Panc1 (cell line): ENCODE measurements at regions not wholly inside any gene's neighbourhood (a gene's known extent, or its start where the extent isn't known, plus 50 kb on each side); places are given as distances from the start of the nearest gene placed in this dataset.

Experiments
- ATAC-seq: fragments of 200-7000 bp; cut with Tn5 transposase; 2 replicates; pipeline ENCODE4 v1.9.1; 2020; ENCODE audit warnings: mild to moderate bottlenecking, moderate library complexity
- BruUV-seq: library from RNA; stranded (reverse); fragments of 400-500 nt; replicated peaks from 2 replicates; lab custom pipeline; 2021; lab: Mats Ljungman, UMichigan
- CTCF ChIA-PET: fragments of 300-600 bp; sonication (Branson Sonifier 250); formaldehyde crosslinking; loops from one replicate; lab custom pipeline; 2022; ENCODE audit warnings: antibody characterized with exemption; lab: Charles Lee
- POLR2A ChIA-PET: fragments of 300-600 bp; sonication (Branson Sonifier 250); formaldehyde crosslinking; loops from one replicate; lab custom pipeline; 2022; ENCODE audit warnings: antibody characterized with exemption; lab: Charles Lee
- DNase-seq: peaks from one replicate; pipeline ENCODE4 v3.0.0-alpha.2; 2010; ENCODE audit warnings: low read depth, low spot score
- H3K27ac ChIP-seq: 2 replicates; pipeline ENCODE4 v1.5.1; 2011; ENCODE audit warnings: mild to moderate bottlenecking, low read length, inconsistent platforms
- H3K27me3 ChIP-seq: fragments of 200-500 bp; sonication (Bioruptor generic); 2 replicates; pipeline ENCODE4 v1.6.0; 2014; ENCODE audit warnings: low read length, inconsistent platforms; ENCODE audit not compliant: control insufficient read depth, insufficient read depth
- H3K36me3 ChIP-seq: fragments of 200-500 bp; sonication (Bioruptor generic); 2 replicates; pipeline ENCODE4 v1.5.1; 2014; ENCODE audit warnings: inconsistent platforms, mild to moderate bottlenecking, low read length, moderate library complexity; ENCODE audit not compliant: control insufficient read depth, insufficient read depth
- H3K4me1 ChIP-seq: 2 replicates; pipeline ENCODE4 v1.5.1; 2011; ENCODE audit warnings: inconsistent platforms, mild to moderate bottlenecking, low read length, moderate library complexity; ENCODE audit not compliant: control insufficient read depth, insufficient read depth
- H3K4me3 ChIP-seq, 2 experiments: 2 replicates each; pipeline ENCODE4 v1.5.1; 2011 to 2012; ENCODE audit warnings: low read depth in 2 of 2, low read length in 2 of 2, mild to moderate bottlenecking in 2 of 2, inconsistent platforms in 1 of 2, moderate library complexity in 1 of 2
- H3K9me3 ChIP-seq: fragments of 200-500 bp; sonication (Bioruptor generic); 2 replicates; pipeline ENCODE4 v1.5.1; 2014; ENCODE audit warnings: low read depth, mild to moderate bottlenecking, inconsistent platforms, low read length, moderate library complexity; ENCODE audit not compliant: control insufficient read depth, insufficient read depth
- POLR2AphosphoS5 ChIP-seq: IDR thresholded peaks from 2 replicates; pipeline ENCODE4 v1.6.1; 2012; ENCODE audit warnings: mild to moderate bottlenecking, low read depth, low read length, moderate library complexity
- SIN3A ChIP-seq: IDR thresholded peaks from 2 replicates; pipeline ENCODE4 v1.6.1; 2012; ENCODE audit warnings: low read depth, mild to moderate bottlenecking, low read length, moderate library complexity, borderline replicate concordance; ENCODE audit not compliant: insufficient read depth
- TCF7L2 ChIP-seq: IDR thresholded peaks from 2 replicates; pipeline ENCODE4 v1.6.1; 2011; ENCODE audit warnings: mild to moderate bottlenecking, low read depth, low read length, inconsistent platforms
- in situ Hi-C: cut with HindIII; loops from 2 replicates; pipeline ENCODE4 v1.10.0; 2016; ENCODE audit warnings: low sequenced_read_pairs, low pct_unique_long_range_greater_than_20kb
- intact Hi-C: fragments of 100-400 bp; cut with micrococcal nuclease; formaldehyde crosslinking; loops from one replicate; pipeline ENCODE4 v1.10.0; 2022; ENCODE audit not compliant: unreplicated experiment
- TF ChIP-seq, protein P1 (sequence below): fragments of 450-650 bp; IDR thresholded peaks from 2 replicates; pipeline ENCODE4 v1.5.1; 2017; ENCODE audit warnings: mild to moderate bottlenecking
- TF ChIP-seq, protein P2 (sequence below), 2 experiments: IDR thresholded peaks; 2 replicates each; pipeline ENCODE4 v1.6.1; 2011 to 2012; ENCODE audit warnings: low read depth in 2 of 2, control low read depth in 1 of 2, low read length in 1 of 2, mild to moderate bottlenecking in 1 of 2, moderate library complexity in 1 of 2; ENCODE audit not compliant: insufficient read depth in 1 of 2

- Histone ChIP-seq H3K27me3 (no peaks in the 10 kb centered on the region), H3K4me1 (no peaks in the 10 kb centered on the region), H3K36me3 (no peaks in the 10 kb centered on the region), H3K27ac (no peak overlapping the region), H3K9me3 (no peaks in the 10 kb centered on the region), H3K4me3 (no peak overlapping the region)
- TF ChIP-seq TCF7L2 (no peak), POLR2AphosphoS5 (no peak), SIN3A (no peak)
- TF ChIP-seq, protein P1, sequence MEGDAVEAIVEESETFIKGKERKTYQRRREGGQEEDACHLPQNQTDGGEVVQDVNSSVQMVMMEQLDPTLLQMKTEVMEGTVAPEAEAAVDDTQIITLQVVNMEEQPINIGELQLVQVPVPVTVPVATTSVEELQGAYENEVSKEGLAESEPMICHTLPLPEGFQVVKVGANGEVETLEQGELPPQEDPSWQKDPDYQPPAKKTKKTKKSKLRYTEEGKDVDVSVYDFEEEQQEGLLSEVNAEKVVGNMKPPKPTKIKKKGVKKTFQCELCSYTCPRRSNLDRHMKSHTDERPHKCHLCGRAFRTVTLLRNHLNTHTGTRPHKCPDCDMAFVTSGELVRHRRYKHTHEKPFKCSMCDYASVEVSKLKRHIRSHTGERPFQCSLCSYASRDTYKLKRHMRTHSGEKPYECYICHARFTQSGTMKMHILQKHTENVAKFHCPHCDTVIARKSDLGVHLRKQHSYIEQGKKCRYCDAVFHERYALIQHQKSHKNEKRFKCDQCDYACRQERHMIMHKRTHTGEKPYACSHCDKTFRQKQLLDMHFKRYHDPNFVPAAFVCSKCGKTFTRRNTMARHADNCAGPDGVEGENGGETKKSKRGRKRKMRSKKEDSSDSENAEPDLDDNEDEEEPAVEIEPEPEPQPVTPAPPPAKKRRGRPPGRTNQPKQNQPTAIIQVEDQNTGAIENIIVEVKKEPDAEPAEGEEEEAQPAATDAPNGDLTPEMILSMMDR = no peak
- POLR2A ChIA-PET = no interaction called here
- intact Hi-C loops (no loop called here), in situ Hi-C loops (no loop called here)
- ATAC-seq (no peak), DNase-seq (no peak)
- CTCF ChIA-PET = no interaction called here
- no TSS peak for BruUV-seq
Observed at GRCh38 chr2:105606081-105606480, 138.6 kb upstream of the NCK2 start.

DNA sequence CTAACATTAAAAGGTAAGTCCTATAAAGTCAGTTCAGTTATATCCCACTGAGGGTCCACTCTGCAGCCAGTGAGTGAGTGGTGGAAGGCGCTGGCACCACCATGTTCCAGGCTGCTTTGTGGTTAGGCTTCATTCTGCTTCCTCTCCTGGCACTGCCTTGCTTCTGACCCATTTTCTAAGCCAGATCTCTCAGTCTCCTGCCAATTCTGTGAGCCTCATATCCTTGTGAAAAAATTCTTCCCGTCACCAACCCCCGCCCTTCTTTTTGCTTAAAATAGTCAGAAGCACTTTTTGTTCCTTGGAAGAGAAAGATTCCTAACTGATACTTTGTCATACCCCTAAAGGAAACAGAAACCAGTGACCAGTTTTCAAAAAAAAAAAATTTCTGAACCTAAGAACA is 139.8 kb upstream of the NCK2 start:
- ATAC-seq (no peak), DNase-seq (no peak)
- no TSS peak for BruUV-seq
- ChIA-PET CTCF (no interaction called here), POLR2A (no interaction called here)
- Histone ChIP-seq H3K36me3 (no peaks in the 10 kb centered on the region), H3K4me1 (no peaks in the 10 kb centered on the region), H3K9me3 (no peaks in the 10 kb centered on the region), H3K4me3 (no peak overlapping the region), H3K27me3 (no peaks in the 10 kb centered on the region), H3K27ac (no peak overlapping the region)
- intact Hi-C loops = no loop called here
- in situ Hi-C loops = no loop called here
- TF ChIP-seq, protein P1 = no peak
- TF ChIP-seq POLR2AphosphoS5 = no peak
- TF ChIP-seq, protein P2, sequence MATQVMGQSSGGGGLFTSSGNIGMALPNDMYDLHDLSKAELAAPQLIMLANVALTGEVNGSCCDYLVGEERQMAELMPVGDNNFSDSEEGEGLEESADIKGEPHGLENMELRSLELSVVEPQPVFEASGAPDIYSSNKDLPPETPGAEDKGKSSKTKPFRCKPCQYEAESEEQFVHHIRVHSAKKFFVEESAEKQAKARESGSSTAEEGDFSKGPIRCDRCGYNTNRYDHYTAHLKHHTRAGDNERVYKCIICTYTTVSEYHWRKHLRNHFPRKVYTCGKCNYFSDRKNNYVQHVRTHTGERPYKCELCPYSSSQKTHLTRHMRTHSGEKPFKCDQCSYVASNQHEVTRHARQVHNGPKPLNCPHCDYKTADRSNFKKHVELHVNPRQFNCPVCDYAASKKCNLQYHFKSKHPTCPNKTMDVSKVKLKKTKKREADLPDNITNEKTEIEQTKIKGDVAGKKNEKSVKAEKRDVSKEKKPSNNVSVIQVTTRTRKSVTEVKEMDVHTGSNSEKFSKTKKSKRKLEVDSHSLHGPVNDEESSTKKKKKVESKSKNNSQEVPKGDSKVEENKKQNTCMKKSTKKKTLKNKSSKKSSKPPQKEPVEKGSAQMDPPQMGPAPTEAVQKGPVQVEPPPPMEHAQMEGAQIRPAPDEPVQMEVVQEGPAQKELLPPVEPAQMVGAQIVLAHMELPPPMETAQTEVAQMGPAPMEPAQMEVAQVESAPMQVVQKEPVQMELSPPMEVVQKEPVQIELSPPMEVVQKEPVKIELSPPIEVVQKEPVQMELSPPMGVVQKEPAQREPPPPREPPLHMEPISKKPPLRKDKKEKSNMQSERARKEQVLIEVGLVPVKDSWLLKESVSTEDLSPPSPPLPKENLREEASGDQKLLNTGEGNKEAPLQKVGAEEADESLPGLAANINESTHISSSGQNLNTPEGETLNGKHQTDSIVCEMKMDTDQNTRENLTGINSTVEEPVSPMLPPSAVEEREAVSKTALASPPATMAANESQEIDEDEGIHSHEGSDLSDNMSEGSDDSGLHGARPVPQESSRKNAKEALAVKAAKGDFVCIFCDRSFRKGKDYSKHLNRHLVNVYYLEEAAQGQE (IDR thresholded peaks at IDR 0.05; ENCODE audit: insufficient read depth in 1 of 2, low read depth in 2 of 2, low read length in 1 of 2) = no peak
- no peak for TF ChIP-seq SIN3A
- no peak for TF ChIP-seq TCF7L2
